Stimulated activated CD4-positive, alpha-beta T cell treated with anti-CD3 and anti-CD28 coated beads, Interleukin-4, amount 100 ng/mL, for 24 hours (primary cell): ENCODE measurements at regions not wholly inside any gene's neighbourhood (a gene's known extent, or its start where the extent isn't known, plus 50 kb on each side); places are given as distances from the start of the nearest gene placed in this dataset.
"Not testable (repeated sequence)": the region's sequence is repeated elsewhere in the genome, so short reads cannot be mapped to it uniquely, and the experiment has no call there.

ENCODE experiments used
- DNase-seq: peaks from one replicate; pipeline ENCODE4 v3.0.0-alpha.2; 2020

- no peak for DNase-seq
Measured at GRCh38 chr10:84706431-84706830, 378.0 kb downstream of the CCSER2 start.

- no peak for DNase-seq
Measured at GRCh38 chr10:84706875-84707274, 378.5 kb downstream of the CCSER2 start.

- DNase-seq = no peak
Measured at GRCh38 chr10:84715911-84716310, 387.5 kb downstream of the CCSER2 start.

GRCh38 chr10:84718877-84719616 is 390.7 kb downstream of the CCSER2 start:
- DNase-seq = no peak

- DNase-seq = no peak
Measured at GRCh38 chr10:84719687-84720086, 391.3 kb downstream of the CCSER2 start.

GRCh38 chr10:84727398-84727797 is 399.0 kb downstream of the CCSER2 start:
- no peak for DNase-seq

GRCh38 chr10:84739126-84739525 is 410.7 kb downstream of the CCSER2 start:
- not testable (repeated sequence) for DNase-seq

GRCh38 chr10:84739641-84740040 is 411.3 kb downstream of the CCSER2 start:
- no peak for DNase-seq

- no peak for DNase-seq
Measured at GRCh38 chr10:84743483-84743882, 415.1 kb downstream of the CCSER2 start.

- no peak for DNase-seq
Measured at GRCh38 chr10:84755311-84755710, 426.9 kb downstream of the CCSER2 start.

GRCh38 chr10:84756653-84757052 is 428.3 kb downstream of the CCSER2 start:
- not testable (repeated sequence) for DNase-seq

- not testable (repeated sequence) for DNase-seq
Measured at GRCh38 chr10:84761994-84762614, 433.7 kb downstream of the CCSER2 start.

GRCh38 chr10:84762754-84763394 is 434.5 kb downstream of the CCSER2 start:
- DNase-seq = no peak

GRCh38 chr10:84763965-84764364 is 435.6 kb downstream of the CCSER2 start:
- DNase-seq = no peak

GRCh38 chr10:84765086-84765485 is 436.7 kb downstream of the CCSER2 start:
- no peak for DNase-seq

- no peak for DNase-seq
Measured at GRCh38 chr10:84765656-84766055, 437.3 kb downstream of the CCSER2 start.

GRCh38 chr10:84766923-84767322 is 438.5 kb downstream of the CCSER2 start:
- DNase-seq = no peak

- no peak for DNase-seq
Measured at GRCh38 chr10:84768132-84768531, 439.7 kb downstream of the CCSER2 start.

- DNase-seq = no peak
Measured at GRCh38 chr10:84770824-84771223, 442.4 kb downstream of the CCSER2 start.

GRCh38 chr10:84783386-84783785 is 455.0 kb downstream of the CCSER2 start:
- peak; percentile 7 for DNase-seq

- DNase-seq = no peak
Measured at GRCh38 chr10:84783909-84784308, 455.5 kb downstream of the CCSER2 start.

- DNase-seq = no peak
Measured at GRCh38 chr10:84784749-84785148, 456.4 kb downstream of the CCSER2 start.

- no peak for DNase-seq
Measured at GRCh38 chr10:84789026-84789425, 460.6 kb downstream of the CCSER2 start.

GRCh38 chr10:84798312-84798711 is 469.9 kb downstream of the CCSER2 start:
- DNase-seq = no peak
